HG03457 (cell line): ENCODE measurements at regions not wholly inside any gene's neighbourhood (a gene's known extent, or its start where the extent isn't known, plus 50 kb on each side); places are given as distances from the start of the nearest gene placed in this dataset.

Experiments used
- ATAC-seq: cut with Tn5 transposase; IDR thresholded peaks from one replicate; pipeline ENCODE4 v1.9.1; 2021; ENCODE audit warnings: moderate number of reproducible peaks; ENCODE audit not compliant: unreplicated experiment

DNA sequence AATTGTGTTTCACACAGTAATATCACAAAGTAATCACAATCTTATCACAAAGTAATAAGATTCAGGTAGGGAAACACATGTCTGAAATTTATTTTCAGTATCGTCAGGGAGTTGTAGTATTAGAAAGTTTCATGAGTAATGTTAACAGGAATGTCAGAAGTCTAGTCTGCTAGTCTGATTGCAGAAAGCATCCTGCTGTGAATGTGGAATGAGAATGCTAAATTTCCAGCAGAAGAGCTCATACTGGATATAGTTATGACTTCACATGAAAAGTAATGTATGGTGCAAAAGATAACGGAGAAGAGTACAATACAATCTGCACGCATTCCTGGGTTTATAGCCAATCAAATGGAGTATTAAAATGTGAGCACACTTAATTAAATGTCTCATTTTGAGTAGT lies 494.7 kb upstream of the SETBP1 start:
- ATAC-seq: no peak

DNA sequence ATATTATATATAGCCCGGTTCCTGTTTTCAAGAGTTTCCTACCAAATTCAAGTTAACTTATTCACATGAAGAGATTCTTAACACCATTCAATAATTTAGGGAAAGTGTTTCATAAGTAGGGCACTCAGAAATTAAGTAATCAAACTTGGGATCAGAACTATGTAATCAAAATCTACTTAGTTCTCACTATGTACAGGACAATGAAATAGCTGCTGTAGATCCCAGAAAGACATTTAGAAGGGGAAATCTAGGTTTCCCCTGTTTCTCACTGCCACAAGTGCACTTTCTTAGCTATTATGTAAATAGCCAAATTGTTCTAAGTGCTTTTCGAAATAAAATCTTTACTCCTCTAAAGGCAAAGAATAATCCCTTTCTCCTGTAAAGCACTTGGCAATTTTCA lies 493.6 kb upstream of the SETBP1 start:
- no peak for ATAC-seq

DNA sequence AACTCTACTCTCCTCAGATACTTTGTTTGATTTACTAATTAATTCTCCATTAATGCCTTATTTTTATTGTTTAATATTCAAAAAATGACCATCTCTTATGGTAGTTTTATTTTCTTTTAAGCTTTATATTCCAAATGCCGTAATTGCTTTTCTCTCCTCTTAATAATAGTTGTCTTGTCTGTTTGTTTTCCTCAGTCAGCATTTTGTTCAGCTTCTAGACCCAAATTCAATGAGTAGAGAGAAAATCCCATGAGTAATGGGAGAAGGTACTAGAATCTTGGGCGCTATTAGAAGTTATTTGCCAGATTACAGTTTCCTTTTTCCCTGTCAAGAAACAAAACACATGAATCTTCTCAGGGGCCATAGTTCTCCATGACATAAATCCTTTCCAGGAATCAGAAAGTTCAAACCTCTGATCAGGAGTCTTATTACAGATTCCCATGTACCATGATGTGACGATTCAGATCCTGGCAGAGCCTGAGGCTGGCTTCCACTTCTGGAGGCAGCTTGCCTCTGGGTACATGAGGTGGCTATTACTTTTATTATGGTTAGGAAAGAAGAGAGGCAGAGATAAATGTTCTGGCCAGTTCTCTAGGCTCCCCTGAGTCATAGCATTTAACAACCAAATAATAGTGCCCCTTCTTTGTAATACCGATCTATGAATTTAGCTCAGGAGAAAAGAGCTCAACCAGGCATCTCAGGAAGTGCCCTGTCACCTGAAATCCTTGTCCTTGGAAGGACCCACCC lies 485.1 kb upstream of the SETBP1 start:
- no peak for ATAC-seq

DNA sequence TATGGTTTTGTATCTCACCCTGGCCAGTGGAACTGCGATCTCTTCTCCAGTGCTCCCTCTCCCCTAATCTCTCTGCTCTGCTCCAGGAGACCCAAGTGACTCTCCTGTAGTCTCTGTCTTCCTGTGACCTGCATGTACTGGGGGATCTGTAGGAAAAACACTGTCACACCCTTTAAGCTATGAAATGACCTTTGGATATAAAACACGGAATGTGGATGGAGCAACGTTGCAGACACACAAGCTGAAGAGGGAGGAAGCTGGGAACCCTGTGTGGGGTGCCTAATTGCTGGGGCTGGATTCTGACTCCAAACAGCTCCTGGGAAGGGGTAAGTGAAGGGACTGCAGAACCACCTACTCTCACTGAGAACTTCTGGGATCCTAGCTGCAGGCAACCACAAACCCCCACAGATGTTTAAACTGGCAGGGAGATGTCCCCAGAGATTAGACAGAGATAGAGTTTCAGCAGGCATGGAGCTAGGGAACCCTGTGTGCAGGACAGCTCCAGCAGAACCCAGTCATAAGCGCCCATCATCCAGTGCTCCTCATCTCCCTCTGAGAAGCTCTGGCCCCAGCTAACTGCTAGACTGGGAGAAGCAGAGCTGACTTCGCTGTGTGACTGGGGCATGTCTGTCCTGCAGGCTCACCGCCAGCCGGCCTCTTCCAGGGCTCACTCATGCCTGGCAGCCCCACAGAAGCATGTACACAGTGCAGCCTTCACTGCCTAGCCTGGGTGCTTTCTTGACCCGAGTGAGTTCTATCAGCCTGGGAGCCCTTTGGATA lies 482.7 kb upstream of the SETBP1 start:
- ATAC-seq: no peak

DNA sequence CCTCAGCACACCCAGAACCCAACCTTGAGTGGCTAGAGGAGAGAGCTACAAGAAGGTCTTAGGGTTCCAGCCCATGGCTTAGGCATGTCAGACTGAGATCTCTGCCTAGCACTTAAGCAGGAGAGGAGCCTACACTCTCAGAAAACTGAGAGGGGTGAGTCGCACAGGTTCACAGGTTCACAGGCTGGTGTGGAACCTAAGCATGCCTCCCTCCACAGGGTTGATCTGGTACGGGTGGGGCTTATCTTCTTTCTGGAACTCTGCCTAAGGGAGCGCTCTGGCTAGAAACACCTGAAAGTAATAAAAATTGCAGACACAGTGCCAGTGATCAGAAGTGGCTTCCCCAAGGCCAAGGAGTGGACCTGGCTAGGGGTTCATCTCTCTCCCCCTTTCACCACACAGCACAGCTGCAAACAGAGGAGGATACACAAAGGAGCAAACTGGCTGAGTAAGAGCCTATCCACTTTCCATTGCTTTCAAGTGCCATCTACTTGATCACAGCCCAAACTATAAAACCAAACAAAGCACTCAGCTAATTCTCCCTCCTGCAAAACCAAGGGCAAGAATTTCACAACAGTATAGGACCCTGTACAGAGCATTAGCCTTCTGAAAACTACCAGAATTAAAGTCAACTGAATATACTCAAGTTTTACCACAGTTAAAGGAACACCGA lies 481.9 kb upstream of the SETBP1 start:
- no peak for ATAC-seq

DNA sequence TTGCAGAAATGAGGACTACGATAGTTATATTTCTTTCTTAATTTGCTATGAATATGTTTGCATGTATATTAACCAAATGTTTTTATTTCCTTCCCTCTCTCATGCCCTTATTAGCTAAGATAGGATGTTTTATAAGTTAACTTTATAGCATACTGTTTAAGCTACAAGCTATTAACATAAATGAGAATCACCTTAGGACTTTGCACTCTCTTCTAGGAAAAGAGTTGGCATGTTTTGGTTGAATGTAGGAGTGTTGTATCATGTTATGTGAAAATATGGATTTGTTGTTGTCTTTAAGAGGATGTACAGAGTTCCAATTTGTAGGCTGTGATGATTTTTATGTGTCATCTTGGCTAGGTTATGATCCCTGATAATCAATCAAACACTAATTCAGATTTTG lies 467.4 kb upstream of the SETBP1 start:
- ATAC-seq: no peak

DNA sequence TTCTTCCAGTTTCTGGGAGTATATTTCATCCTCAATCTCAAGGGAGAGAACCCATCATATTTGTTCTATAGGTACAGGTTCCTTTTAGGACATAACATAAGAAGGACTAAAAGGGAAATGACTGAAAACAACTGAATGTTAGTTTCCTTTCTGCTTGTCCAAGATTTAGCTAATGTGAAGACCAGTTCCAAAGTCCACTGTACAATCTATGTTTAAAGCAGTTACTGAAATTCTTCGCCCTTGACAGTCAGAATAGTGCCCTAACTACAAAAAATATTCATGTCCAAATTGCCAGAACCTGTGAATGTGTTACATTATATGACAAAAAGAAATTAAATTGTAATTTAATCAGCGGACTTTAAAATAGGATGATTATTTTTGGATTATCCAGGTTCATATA lies 466.3 kb upstream of the SETBP1 start:
- ATAC-seq: no peak

DNA sequence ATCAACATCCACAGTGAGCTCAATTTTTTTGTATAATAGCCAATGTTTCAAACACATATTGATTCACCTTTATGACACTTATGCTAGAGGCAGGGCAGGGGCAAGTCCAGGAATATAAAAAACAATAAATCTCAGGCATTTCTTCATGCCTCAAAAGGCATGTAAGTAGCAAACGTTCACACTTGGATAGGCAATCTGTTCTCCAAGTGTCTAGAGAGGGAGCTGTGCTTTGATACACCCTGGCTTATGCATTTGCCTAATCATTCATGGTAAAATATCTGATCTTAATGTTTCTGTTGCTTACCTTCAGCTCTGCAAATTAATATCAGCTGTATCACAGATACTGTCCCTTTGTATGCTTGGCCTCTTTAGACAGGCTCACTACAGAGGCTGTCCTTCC lies 464.5 kb upstream of the SETBP1 start:
- no peak for ATAC-seq

DNA sequence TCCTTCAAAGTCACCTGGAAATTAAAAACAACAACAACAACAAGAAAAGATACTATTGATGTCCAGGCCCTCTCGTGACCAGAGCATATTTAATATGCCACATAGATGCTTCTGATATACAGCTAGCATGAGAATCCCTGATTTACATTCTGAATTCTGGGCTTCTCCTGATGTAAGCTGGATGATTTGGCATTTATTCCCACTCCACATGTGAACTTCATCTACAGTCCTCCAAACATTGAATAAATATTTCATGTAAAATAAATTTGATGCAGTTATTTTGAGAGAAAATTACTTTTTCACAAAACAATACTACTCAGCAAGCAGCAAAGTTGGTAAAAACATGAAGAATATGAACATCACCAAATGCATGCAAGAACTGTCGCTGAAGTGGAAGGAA lies 453.2 kb upstream of the SETBP1 start:
- ATAC-seq: no peak

DNA sequence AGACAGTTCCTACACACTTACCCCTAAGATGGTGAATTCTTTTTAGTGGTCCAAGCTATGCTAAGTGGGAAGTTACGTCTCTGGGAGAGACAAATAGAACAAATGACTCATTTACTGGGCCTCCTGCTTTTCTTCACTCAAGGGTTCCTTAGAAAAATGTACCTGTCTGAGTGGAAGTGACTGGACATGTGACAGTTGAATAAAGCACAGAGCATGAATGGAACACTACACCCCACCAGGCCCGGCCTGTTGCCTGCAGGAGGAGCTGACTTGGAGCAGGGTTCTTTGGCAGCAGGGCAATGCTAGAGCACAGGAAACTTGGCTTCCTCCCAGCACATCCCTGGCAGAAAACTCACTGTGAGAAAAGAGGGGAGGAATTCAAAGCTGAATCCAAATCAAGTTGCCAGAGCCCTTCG lies 451.0 kb upstream of the SETBP1 start:
- ATAC-seq: no peak

DNA sequence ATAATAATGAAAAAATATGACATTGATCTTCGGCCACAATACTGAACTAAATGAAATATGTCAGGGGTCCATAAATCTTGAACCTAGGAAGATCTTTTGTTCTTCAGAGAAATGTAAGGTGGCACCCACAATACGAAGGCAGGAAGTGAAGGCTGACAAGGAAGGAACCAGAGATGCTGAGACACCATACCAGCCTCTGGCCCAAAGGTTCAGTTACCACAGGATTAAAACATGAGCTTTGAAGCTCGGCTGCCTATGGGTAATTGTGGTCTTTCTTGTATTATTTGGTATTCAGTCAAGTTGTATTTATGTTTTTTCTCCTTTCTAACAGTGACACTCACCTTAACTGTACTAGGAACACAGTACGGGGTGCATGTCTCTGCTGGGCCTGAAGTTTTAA lies 448.8 kb upstream of the SETBP1 start:
- ATAC-seq: no peak

DNA sequence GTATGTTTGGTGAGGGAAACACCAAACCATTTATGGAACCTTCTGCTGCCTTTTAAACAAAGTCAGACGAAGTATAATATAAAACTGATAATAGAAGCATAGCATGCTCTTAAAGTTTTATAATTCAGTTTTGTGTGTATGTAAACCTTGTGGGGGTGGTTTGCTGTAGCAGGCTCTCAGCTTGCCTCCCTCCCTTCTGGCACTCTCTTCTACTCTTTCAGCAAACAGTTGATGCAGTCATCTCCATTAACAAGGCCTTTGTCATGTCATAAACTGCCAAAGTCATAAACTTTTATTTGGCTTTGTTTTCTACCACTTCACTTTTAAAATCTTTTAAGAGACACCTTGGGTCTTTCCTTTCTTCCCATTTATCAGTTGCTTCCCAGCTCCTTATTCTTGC lies 448.2 kb upstream of the SETBP1 start:
- ATAC-seq: no peak

DNA sequence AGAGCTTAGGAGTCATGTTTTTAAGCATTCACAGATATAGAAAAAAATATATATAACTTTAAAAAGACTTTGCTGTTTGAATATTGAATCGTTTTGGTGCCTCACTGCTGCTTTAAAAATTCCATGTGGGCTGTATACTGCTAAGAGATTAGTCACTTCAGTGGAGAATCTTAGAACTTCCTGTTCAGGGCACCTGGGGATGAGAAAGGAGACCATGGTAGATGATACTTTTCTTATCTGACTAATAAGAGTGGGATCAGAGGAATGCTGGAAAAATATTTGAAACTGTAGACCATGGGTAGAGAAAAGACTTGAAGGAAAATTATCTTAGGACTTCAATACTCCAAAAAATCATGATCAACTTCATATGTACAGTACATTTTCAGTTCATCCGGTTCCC lies 442.2 kb upstream of the SETBP1 start:
- no peak for ATAC-seq

DNA sequence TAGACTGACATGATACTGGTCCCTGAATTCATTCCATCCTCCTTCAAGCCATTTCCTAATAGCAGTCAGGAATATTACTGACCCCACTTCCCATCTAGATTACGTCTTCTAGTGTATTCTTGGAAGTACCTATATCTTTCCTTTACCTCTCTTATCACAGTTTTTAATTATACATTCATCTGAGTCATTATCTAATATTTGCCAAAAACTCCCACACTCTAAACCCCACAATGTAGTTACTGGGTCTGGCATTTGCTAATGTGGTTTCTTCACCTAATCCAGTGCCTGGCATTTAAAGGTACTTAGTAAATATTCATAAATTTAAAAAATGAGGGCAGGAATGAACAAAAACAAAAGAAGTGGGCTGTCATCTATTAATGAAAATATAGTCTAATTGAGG lies 441.8 kb upstream of the SETBP1 start:
- no peak for ATAC-seq

DNA sequence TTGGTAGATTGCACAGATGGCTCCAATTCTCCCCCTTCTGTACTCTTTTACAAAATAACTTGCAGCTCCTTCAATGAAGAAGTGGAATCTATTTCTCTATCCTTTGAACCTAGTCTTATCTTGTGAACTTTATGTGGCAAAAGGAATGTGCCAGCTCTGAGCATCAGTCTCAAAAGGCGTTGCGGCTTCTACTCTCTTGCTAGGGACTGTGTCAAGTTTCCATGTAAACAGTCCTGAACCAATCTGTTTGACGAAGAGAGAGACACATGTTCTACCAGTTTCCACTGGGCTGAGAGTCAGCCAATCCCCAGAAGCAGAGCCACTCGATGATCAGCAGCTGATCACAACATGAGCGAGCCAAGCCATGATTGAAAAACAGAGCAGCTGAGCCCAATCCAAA lies 439.7 kb upstream of the SETBP1 start:
- no peak for ATAC-seq

DNA sequence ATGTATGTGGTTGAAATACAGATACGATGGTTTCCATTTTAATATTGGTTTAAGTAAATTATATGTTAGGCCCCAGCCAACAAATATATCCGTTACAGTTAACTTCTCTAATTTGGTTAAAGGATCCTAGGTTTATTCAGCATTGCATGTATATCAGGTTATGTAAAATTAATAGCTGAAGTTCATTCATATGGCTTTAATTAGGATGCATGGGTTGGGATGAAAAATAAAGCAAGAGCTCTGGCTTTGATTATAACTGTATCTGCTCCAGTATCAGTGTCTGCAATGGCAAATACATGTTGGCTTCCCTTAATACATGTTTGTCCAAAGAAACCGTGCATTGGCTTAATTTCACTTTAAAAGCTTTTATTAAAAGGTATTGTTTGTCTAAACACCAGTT lies 435.7 kb upstream of the SETBP1 start:
- ATAC-seq: no peak

DNA sequence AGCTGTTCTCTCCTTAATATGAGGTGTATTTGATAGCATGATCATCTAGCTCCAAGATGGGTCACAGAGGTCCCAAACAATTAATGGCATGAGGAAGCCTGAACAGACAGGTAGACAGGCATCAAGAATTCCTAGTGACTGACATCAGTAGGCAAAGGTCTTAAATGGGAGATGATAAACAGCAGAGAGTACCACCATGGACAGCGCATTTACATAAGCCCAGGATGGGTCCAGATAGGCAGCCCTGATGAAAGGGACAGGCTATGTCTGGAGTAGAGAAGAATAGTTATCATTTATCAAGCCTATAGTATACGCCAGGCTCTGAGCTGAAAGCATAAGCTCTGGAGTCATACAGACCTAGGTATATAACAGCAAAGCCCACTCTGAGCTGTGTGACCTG lies 434.7 kb upstream of the SETBP1 start:
- no peak for ATAC-seq

DNA sequence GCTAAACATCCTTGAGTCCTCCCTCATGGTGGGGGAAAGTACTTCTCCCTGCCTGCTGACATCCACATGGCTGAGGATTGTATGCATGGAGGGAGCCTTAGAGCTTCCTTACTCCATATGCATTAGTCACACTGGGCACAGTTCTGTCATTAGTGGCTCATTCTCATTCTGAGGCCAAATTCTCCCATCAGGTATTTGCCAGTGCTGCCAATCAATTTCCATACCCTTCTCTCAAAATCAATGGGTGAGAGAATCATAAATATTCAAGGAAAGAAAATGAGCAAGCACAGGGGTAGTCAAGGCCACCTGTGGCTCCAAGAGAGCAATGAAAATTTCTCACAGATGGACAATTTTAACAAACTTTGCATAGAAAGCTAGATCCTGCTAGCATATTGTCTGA lies 422.6 kb upstream of the SETBP1 start:
- no peak for ATAC-seq

DNA sequence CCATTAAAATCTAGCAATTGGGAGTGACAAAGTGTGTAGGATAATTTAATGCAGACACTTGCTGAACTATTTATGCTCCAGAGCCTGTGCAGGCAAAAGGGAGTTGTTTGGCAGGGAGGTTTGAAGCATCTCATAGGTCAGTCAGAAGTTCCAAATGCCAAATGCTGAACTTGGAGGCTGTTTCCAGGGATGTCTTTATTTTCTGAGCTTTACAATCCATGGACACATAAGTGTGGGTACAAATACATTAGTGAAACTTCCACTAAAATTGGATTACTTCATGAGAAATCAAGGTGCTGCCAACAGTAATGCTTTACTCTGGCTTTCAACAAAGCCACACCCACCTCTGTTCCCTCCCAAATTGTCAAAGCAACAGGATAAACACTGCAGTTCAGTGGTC lies 422.1 kb upstream of the SETBP1 start:
- no peak for ATAC-seq

DNA sequence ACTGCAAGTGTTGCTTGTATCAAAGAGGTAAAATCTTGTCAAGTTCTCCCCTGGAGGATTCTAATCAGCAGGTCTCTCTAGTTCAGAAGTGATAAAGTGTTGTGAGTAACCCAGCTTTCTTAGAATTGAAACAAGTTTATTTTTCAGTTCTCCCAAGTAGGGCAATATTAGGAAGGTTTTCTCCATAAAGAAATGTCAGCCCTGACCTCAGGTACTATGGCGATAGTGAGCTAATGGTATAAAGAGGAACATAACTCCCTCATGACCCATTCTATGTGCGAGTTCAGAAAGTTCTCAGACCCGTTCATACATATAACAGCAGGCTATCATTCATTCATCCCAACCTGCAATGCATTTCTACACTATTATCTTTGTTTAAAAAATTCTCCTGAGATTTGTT lies 421.1 kb upstream of the SETBP1 start:
- ATAC-seq: no peak

DNA sequence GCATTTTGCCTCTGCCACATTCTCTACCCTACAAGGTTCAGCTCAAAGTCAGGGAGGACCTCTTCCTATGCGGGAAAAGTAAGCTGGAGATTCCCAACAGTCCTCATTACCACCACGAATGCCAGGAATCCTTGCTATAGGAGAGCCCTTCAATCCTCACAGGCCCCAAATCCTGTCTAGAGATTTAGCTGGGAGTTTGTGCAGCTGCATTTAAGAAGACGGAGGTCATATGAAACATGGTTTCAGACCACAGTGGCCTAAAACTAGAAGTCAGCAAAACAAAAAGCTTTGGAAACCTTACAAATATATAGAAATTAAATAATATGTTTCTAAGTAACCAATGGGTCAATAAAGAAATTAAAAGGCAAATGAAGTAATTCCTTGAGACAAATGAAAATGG lies 415.3 kb upstream of the SETBP1 start:
- no peak for ATAC-seq

DNA sequence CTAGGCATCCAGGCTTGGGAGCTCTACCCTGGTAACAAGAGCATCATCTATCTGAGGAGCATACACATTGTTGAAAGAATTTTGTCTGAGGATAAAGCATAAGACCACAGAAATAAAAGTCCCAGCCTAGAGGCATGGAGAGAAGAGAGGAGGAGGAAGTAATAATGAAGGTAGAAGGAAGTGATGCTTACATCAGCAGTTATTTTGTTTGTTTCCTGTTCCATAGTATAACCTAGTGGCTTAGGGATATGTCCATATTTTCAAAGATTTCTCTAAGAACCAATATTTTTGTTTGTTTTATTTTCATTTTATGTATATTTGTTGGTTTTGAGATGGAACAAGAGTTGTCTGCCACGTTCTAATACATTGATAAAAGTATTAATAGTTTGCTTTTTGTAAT lies 407.4 kb upstream of the SETBP1 start:
- ATAC-seq: no peak
